ENCODE measurements at regions not wholly inside any gene's neighbourhood (a gene's known extent, or its start where the extent isn't known, plus 50 kb on each side); places are given as distances from the start of the nearest gene placed in this dataset.

DNA sequence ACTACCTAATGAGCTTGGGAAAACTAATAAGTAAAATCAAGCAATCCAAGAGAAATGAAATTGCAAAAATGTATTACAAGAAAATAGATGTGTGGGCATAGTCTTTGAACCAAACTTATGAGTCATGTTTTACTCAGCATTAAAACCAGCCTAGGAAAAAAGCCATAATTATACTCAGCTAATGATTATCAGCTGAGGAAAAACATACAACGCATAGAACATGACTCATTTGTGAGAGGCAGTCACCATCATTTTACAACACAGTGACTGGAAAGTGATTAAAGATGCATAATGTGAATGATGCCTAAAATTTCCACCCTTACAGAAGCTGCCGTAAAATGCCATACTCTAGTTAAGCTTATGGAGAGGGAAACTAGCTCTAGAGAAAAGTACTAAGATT is 238.0 kb upstream of the EOMES start:
- DNase-seq: no peak

DNA sequence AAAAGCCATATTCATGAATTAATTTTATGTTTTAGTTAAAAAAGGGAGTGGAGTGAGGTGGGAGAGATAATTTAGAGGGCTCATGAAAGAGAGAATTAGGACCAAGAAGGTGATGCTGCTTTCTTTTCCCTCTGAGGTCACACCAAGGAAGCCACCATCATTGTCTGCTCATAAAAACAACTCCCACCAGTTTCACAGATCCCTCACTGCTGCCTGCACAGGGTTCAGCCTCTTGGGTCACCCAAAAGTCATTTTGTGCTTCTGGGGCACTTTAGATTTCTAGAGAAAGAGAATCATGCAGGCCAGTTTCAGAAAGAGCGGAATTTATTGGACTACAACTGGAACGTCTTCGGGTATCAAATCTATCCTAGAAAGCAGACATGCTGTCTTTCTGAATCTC is 241.4 kb upstream of the EOMES start:
- DNase-seq: no peak

DNA sequence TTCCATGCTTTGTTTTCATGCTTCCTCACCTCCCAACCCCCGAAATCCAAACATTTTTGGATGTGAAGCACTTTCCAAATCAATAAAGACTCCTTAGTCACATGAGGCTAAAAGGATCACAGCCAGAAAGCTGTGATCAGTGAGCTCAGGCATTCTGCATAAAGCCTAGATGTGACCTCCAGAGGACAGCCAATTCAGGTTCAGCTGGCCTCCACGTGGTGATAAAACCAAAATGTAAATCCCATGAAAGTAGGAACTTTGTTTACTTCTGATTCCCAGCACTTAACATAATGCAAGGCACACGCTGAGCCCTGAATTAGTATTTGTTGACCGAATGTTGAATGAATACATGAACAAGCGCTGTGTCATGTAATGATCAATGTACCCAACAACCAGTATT is 249.5 kb upstream of the EOMES start:
- DNase-seq: no peak

DNA sequence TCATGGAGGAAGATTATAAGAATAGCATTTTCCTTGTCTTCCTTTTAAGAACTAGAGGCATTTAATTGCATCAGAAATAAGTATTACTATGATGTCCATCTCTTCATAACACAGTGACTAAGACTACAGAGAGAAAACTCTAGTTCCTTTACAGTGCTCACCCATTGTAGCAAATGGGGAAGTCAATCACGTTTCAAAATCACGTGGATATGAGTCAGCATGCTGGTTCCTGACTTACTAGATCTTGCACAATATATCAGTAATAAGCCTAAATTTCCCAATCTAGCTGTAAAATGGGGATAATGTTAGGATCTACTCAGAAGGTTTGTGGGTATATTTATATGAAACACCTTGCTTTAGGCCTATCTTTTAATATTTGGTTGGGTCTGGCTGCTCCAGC is 254.8 kb upstream of the EOMES start:
- no peak for DNase-seq

- DNase-seq: no peak
Observed at GRCh38 chr3:27978440-27978839, 256.3 kb upstream of the EOMES start.

- no peak for DNase-seq
Observed at GRCh38 chr3:27985369-27986035, 255.9 kb upstream of the CMC1 start.

DNA sequence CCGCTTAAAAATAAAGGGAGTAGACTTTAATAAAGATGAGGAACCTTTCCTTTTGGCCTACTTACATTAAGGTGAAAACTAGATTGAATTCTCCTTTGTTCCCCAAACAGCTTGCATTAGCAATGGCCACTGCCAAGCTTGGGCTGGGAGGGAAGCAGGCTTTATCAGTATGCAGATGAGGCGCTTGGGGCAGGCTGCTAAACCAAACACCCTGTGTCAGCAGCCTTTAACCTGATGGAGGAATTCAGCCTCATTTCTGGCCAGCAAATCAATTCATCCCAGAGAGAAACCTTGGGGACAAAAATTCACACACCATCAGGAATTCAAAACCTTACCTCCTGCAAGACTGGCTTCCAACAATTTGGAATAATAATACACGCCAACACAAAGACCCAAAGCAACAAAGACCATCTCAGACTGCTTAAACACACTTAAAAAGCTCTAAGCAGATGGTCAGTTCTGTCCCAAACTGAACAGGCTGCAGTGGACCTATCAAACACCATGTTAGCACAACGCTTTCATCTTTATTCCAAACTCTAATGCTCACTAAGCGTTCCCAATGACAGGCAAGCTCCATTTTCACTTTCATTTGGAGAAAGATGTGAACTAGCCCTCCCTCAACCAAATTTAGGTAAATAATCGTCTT is 255.1 kb upstream of the CMC1 start:
- DNase-seq: no peak

GRCh38 chr3:27990324-27990723 is 251.1 kb upstream of the CMC1 start:
- no peak for DNase-seq

- no peak for DNase-seq
Observed at GRCh38 chr3:27990837-27991236, 250.6 kb upstream of the CMC1 start.

DNA sequence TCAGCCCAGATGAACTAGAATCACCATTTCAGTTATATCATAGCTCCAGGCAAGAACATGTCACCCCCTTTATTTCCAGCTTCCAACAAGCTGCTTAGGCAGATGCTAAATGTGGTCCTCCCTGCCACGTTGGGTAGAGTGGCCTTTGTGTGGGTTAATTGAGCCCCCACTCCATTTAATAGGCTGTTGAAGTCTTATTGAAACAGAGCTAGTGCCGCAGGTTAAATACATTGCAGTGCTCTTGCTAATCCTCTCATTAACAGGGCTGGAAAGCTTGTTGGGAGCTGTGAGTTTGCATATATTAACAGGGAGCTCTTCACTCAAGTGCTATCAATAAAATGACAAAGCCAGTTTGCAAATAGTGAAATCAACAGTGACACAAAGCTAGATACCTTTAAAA is 248.4 kb upstream of the CMC1 start:
- no peak for DNase-seq

DNA sequence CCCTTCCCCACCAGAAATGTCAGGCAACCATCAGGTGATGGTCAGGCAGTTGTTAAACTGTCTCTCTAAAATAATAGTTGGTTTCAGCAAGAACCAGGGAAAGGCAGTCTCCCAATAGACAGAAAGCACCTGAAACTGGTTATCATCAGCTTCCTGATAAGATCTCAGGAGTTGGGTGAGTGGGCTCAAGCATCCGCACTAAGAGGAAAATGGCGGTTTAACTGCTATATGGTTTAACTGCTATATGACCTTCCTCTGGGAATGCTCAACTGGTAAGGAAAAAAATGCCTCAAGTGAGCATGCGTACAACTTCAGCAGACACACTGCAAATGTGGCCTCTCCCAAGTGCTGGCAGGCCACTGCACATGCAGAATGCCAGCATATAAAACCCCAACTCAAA is 240.8 kb upstream of the CMC1 start:
- no peak for DNase-seq

DNA sequence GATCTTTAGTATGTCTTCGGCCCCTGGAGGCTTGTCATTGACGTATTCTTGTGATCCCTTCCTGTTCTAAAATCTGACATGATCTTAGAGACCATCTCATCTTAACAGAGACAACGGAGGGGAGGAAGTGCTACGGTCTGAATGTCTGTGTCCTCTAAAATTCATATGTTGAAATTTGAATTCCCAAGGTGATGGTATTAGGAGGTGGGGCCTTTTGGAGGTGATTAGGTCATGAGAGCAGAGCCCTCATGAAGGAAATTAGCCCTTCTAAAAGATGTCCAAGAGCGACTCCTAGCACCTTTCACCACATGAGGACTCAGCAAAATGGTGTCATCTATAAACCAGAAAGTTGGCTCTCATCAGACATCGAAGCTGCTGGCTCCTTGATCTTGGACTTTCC is 233.2 kb upstream of the CMC1 start:
- DNase-seq: no peak

DNA sequence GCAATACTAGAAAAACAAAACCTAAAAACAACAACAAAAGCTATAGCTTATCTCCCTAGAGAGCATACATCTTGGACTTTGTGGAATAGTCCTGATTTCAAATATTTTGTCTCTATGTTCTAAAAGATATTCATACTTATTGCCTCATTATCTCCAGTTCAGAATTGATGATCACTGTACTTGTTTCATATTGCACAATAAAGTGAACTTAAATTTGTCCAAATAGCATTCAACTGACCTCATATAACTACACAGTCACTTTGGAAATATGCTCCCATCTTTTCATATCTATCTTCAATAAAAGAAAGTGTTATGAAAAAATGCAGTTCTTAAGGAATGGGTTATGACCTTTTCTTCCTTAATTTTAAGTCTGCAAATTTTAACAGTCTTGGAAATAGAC is 228.6 kb upstream of the CMC1 start:
- no peak for DNase-seq

DNA sequence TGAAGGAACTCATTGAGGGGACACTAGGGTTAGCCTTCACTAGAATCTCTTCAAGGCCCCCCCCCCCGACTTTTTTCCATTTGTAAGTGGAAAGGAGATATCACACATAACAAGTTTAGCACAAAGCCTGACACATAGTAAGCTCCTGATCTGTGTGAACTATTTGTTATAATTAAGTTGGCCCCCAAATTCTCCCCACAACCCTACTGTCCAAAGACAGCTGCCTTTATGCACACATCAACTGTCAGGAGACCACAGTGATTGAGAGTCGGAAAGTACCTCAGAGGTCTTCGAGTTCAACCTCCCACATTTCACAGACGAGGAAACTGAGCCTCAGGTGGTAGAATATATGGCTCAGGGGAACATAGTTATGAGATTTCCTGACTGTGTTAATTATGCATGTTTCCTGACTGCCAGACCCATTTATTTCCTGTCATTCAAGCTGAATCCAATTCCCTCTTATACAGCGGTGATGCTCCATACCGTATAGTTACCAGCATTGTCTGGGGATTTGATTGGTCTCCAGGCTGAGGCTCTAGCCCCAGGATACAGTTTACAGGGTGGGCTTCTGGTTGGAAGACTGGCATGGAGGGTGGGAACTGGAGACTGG is 227.4 kb upstream of the CMC1 start:
- DNase-seq: no peak

GRCh38 chr3:28018925-28019718 is 222.3 kb upstream of the CMC1 start:
- no peak for DNase-seq

DNA sequence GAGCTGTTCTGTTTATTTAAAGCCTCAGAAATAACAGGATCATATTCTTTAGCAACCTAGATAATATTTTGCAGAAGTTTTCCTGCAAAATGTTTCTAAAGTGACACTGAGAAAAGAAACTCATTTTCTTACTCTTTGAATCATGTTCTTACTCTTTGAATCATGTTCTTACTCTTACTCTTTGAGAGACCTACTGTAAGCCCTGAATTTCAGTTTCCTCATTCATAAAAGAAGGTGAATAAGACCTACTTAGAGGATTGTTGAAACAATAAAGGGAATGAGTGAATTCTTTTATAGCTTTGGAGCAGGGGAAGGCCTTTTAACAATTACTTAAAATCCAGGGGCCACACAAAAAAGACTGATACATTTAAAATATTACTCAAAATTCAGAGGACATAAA is 221.7 kb upstream of the CMC1 start:
- no peak for DNase-seq

DNA sequence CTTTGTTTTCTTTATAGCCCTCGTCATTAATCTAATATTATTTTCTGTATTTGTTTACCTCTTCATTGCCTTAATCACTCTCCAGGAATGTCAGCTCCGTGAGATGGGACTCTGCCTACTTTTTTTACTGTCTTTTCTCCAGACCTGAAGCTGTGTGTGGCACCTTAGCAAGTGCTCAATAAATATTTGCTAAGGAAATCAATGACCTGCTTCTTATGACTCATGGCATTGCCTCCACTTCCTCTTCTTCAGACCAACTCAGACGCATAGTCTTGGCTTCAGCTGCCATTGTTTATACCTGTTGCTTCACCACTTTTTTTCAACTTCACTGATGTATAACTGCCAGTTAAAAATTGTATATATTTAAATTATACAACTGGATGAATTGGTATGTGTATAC is 218.5 kb upstream of the CMC1 start:
- DNase-seq: no peak

GRCh38 chr3:28028554-28028953 is 212.9 kb upstream of the CMC1 start:
- DNase-seq: no peak

GRCh38 chr3:28033059-28033784 is 208.2 kb upstream of the CMC1 start:
- DNase-seq: no peak

DNA sequence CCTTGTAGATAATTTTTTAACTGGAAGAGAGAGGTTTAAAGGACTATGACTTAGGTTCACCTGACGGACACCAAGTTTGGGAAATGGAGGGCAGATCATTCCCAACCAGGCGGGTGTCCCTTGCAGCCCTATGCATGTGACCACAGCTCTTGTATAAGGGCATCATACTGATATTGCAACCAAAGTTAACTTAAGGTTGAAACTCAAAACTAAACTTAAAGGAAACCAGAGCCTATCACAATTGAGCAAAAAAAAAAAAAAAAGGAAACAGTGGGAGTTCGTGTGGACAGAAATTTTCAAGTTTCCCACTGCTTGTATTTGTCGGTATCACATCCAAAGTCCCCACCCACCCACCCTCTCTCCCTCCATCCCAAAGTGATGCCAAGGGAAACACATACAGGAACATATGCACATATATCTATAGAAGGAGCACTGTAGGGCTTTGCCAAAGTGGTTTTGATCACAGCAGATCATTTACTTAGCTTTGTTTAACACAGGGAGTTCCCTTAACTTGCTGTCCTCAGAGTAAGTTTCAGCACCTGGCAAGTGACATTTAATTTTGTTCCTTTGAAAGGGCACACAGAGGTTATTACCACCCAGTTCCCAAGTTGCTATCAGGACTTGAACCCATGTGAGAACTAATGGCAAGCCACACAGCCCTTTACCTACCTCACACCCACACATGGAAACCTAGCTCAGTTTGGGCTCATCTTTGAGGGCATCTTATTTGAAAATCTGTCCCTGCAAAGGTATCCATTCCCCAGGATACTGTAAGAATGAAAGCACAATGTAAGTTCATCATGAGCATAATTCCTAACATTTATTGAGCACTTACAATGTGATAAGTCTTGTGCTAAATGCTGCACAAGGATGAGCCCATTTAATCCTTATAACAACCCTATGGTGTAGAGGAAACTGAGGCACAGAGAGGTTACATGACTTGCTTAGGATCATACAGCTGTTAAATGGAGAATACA is 204.5 kb upstream of the CMC1 start:
- DNase-seq: no peak

- DNase-seq: no peak
Observed at GRCh38 chr3:28039234-28039633, 202.2 kb upstream of the CMC1 start.

DNA sequence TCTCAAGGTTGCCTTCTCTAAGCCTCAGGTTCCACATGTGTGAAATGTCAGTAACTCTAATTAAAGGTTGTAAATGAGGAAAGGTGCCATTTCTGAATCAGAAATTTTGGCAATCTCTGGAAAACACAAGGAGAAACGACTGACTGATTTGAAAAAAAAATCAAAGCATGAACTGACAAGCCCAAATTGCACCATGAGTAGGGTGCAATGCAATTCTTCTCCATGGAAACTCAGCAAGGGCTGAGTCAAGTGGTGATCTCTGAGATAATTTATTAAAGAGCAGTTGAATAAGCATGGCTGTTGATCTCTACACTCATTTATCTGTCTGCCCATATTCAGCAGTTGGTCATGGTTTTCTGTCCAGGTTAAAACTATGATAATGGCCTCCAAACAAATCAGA is 201.6 kb upstream of the CMC1 start:
- DNase-seq: no peak
